A673 (cell line): ENCODE measurements at regions not wholly inside any gene's neighbourhood (a gene's known extent, or its start where the extent isn't known, plus 50 kb on each side); places are given as distances from the start of the nearest gene placed in this dataset.

Experiments used
- CTCF ChIP-seq: fragments of 300-800, 200-600 bp; sonication (generic); conservative IDR thresholded peaks from 2 replicates; pipeline ENCODE4 v1.5.1; 2017; ENCODE audit warnings: low read depth, mild to moderate bottlenecking, antibody characterized with exemption, low read length, moderate library complexity, mixed read lengths
- EZH2 ChIP-seq: fragments of 200-600 bp; sonication (generic); IDR thresholded peaks from 2 replicates; pipeline ENCODE4 v1.6.1; 2017; ENCODE audit warnings: borderline replicate concordance, low read depth, mild to moderate bottlenecking, mixed read lengths, antibody characterized with exemption, low read length; ENCODE audit not compliant: poor library complexity, severe bottlenecking

GRCh38 chr1:93808871-93809270 lies 70.1 kb downstream of the DNTTIP2 start:
- TF ChIP-seq CTCF (no peak), EZH2 (no peak)
